Endodermal cell (in vitro differentiated cells): ENCODE measurements at regions not wholly inside any gene's neighbourhood (a gene's known extent, or its start where the extent isn't known, plus 50 kb on each side); places are given as distances from the start of the nearest gene placed in this dataset.

Experiments used
- DNase-seq: peaks from one replicate; pipeline ENCODE4 v3.0.0-alpha.2; 2017
- H3K27ac ChIP-seq: 2 replicates; pipeline ENCODE4 v1.5.1; 2013; ENCODE audit warnings: mild to moderate bottlenecking, low read depth, low read length, moderate library complexity
- H3K27me3 ChIP-seq: 2 replicates; pipeline ENCODE4 v1.6.1; 2013; ENCODE audit warnings: mild to moderate bottlenecking, low read length, moderate library complexity; ENCODE audit not compliant: insufficient read depth, control insufficient read depth, poor library complexity, severe bottlenecking
- H3K36me3 ChIP-seq: 2 replicates; pipeline ENCODE4 v1.7.0; 2013; ENCODE audit warnings: mild to moderate bottlenecking, low read length, moderate library complexity; ENCODE audit not compliant: control insufficient read depth, insufficient read depth
- H3K4me1 ChIP-seq: one replicate; pipeline ENCODE4 v1.7.0; 2013; ENCODE audit warnings: low read length; ENCODE audit not compliant: control insufficient read depth, insufficient read depth
- H3K4me3 ChIP-seq: 2 replicates; pipeline ENCODE4 v1.5.1; 2013; ENCODE audit warnings: mild to moderate bottlenecking, low read length, moderate library complexity
- H3K9ac ChIP-seq: 2 replicates; pipeline ENCODE4 v1.6.1; 2013; ENCODE audit warnings: mild to moderate bottlenecking, low read length, moderate library complexity; ENCODE audit not compliant: poor library complexity, severe bottlenecking; ENCODE audit errors: extremely low read depth
- H3K9me3 ChIP-seq: 2 replicates; pipeline ENCODE4 v1.6.1; 2013; ENCODE audit warnings: mild to moderate bottlenecking, low read length, moderate library complexity; ENCODE audit not compliant: control insufficient read depth
- H3K27ac Mint-ChIP-seq: 2 replicates; pipeline ENCODE4 v1.8.0; 2020; ENCODE audit warnings: mixed read lengths
- H3K27me3 Mint-ChIP-seq: 2 replicates; pipeline ENCODE4 v1.8.0; 2021; ENCODE audit warnings: mild to moderate bottlenecking, mixed read lengths; ENCODE audit not compliant: insufficient read depth
- H3K36me3 Mint-ChIP-seq: 2 replicates; pipeline ENCODE4 v1.8.0; 2020; ENCODE audit warnings: low read depth, mixed read lengths
- H3K4me1 Mint-ChIP-seq: 2 replicates; pipeline ENCODE4 v1.8.0; 2020; ENCODE audit warnings: mixed read lengths
- H3K4me3 Mint-ChIP-seq: 2 replicates; pipeline ENCODE4 v1.8.0; 2020; ENCODE audit warnings: mild to moderate bottlenecking, moderate library complexity, mixed read lengths
- H3K9me3 Mint-ChIP-seq: 2 replicates; pipeline ENCODE4 v1.8.0; 2020; ENCODE audit warnings: mild to moderate bottlenecking, mixed read lengths
- WGBS, 2 experiments: methylation state at CpG; one replicate each; pipeline versions ENCODE4 v1.1.5 to v1.1.7; 2013; ENCODE audit warnings: missing lambda C conversion rate in 2 of 2, mixed read lengths in 1 of 2; ENCODE audit not compliant: insufficient coverage in 1 of 2, insufficient read length in 1 of 2; 5-methylcytosine and 5-hydroxymethylcytosine counted together
- TF ChIP-seq, protein P1 (sequence below): fragments of 200-600 bp; sonication (generic); conservative IDR thresholded peaks from 2 replicates; pipeline ENCODE4 v1.5.0; 2021; ENCODE audit warnings: antibody characterized with exemption, mild to moderate bottlenecking

DNA sequence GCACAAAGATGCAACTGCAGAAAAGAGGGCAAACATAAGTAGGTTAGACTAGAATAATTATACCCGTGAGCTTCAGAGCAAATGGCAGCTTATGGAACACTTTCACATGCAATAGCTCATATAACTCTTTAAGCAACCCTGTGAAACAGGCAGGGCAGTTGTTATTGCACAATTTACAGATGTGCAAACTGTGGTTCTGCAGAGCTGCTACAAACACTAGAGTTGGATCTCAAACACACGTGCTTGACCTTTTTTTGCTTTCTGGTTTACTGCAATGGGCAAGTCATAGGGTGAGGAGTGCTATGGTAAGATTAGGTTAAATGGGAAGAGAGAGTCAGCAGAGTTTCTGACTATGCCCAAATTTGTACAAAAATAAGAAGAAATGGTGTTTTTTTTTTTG lies 610.8 kb downstream of the GATA3 start:
- Mint-ChIP-seq H3K4me3 (no peak overlapping the region), H3K36me3 (no peaks in the 10 kb centered on the region), H3K27ac (no peak overlapping the region), H3K27me3 (peaks cover 3% of the 10 kb centered on the region), H3K4me1 (no peaks in the 10 kb centered on the region), H3K9me3 (peaks cover 6% of the 10 kb centered on the region)
- H3K4me1 ChIP-seq, result no peaks in the 10 kb centered on the region
- no peak overlapping the region for H3K4me3 ChIP-seq
- no peak for DNase-seq
- H3K36me3 ChIP-seq, result no peaks in the 10 kb centered on the region
- TF ChIP-seq, protein P1, sequence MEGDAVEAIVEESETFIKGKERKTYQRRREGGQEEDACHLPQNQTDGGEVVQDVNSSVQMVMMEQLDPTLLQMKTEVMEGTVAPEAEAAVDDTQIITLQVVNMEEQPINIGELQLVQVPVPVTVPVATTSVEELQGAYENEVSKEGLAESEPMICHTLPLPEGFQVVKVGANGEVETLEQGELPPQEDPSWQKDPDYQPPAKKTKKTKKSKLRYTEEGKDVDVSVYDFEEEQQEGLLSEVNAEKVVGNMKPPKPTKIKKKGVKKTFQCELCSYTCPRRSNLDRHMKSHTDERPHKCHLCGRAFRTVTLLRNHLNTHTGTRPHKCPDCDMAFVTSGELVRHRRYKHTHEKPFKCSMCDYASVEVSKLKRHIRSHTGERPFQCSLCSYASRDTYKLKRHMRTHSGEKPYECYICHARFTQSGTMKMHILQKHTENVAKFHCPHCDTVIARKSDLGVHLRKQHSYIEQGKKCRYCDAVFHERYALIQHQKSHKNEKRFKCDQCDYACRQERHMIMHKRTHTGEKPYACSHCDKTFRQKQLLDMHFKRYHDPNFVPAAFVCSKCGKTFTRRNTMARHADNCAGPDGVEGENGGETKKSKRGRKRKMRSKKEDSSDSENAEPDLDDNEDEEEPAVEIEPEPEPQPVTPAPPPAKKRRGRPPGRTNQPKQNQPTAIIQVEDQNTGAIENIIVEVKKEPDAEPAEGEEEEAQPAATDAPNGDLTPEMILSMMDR, result no peak
- no peak overlapping the region for H3K9ac ChIP-seq
- H3K9me3 ChIP-seq, result no peaks in the 10 kb centered on the region
- H3K27ac ChIP-seq, result no peak overlapping the region
- no peaks in the 10 kb centered on the region for H3K27me3 ChIP-seq
- WGBS, 2 experiments, result 85 to 92% methylated on average over 2 of the region's 2 CpGs

GRCh38 chr10:8670461-8670860 lies 616.0 kb downstream of the GATA3 start:
- Histone ChIP-seq H3K27me3 (no peaks in the 10 kb centered on the region), H3K4me1 (no peaks in the 10 kb centered on the region), H3K27ac (no peak overlapping the region), H3K9me3 (no peaks in the 10 kb centered on the region), H3K9ac (no peak overlapping the region), H3K4me3 (no peak overlapping the region), H3K36me3 (no peaks in the 10 kb centered on the region)
- H3K4me3 Mint-ChIP-seq, result no peak overlapping the region
- 81% methylated on average over 2 of the region's 2 CpGs; no CpG with 5 or more reads in 1 of the 2 experiments for WGBS, 2 experiments
- peaks cover 6% of the 10 kb centered on the region for H3K9me3 Mint-ChIP-seq
- no peak for DNase-seq
- no peaks in the 10 kb centered on the region for H3K27me3 Mint-ChIP-seq
- TF ChIP-seq, protein P1, result no peak
- H3K36me3 Mint-ChIP-seq, result no peaks in the 10 kb centered on the region
- no peak overlapping the region for H3K27ac Mint-ChIP-seq
- no peaks in the 10 kb centered on the region for H3K4me1 Mint-ChIP-seq

- no peaks in the 10 kb centered on the region for H3K4me1 ChIP-seq
- no peak for DNase-seq
- Mint-ChIP-seq H3K27me3 (no peaks in the 10 kb centered on the region), H3K4me1 (no peaks in the 10 kb centered on the region), H3K36me3 (no peaks in the 10 kb centered on the region), H3K9me3 (no peaks in the 10 kb centered on the region), H3K4me3 (no peak overlapping the region), H3K27ac (no peak overlapping the region)
- no peaks in the 10 kb centered on the region for H3K27me3 ChIP-seq
- H3K36me3 ChIP-seq, result no peaks in the 10 kb centered on the region
- no peak overlapping the region for H3K9ac ChIP-seq
- no peaks in the 10 kb centered on the region for H3K9me3 ChIP-seq
- TF ChIP-seq, protein P1, result no peak
- WGBS, 2 experiments, result 96 to 100% methylated on average over 3 of the region's 3 CpGs
- H3K4me3 ChIP-seq, result no peak overlapping the region
- no peak overlapping the region for H3K27ac ChIP-seq
Observed at GRCh38 chr10:8674230-8674629, 619.7 kb downstream of the GATA3 start.
